Hematopoietic multipotent progenitor cell treated with erythropoietin and hydrocortisone succinate and interleukin-3 and kit ligand, for 17 days (in vitro differentiated cells): ENCODE measurements at regions not wholly inside any gene's neighbourhood (a gene's known extent, or its start where the extent isn't known, plus 50 kb on each side); places are given as distances from the start of the nearest gene placed in this dataset.

Experiments
- DNase-seq: peaks from one replicate; pipeline ENCODE4 v3.0.0-alpha.2; 2015; ENCODE audit warnings: low spot score

GRCh38 chr18:41237317-41237716 is 717.7 kb upstream of the PIK3C3 start:
- no peak for DNase-seq

GRCh38 chr18:41231681-41232080 is 723.4 kb upstream of the PIK3C3 start:
- no peak for DNase-seq

- DNase-seq = no peak
Observed at GRCh38 chr18:41227993-41228392, 727.0 kb upstream of the PIK3C3 start.

- no peak for DNase-seq
Observed at GRCh38 chr18:41226911-41227310, 728.1 kb upstream of the PIK3C3 start.

- no peak for DNase-seq
Observed at GRCh38 chr18:41226186-41226585, 728.8 kb upstream of the PIK3C3 start.

GRCh38 chr18:41216341-41217003 is 738.6 kb upstream of the PIK3C3 start:
- DNase-seq = no peak

- no peak for DNase-seq
Observed at GRCh38 chr18:41207706-41208105, 747.3 kb upstream of the PIK3C3 start.

- DNase-seq = no peak
Observed at GRCh38 chr18:41206341-41206830, 748.6 kb upstream of the PIK3C3 start.

- DNase-seq = no peak
Observed at GRCh38 chr18:41199212-41199611, 755.8 kb upstream of the PIK3C3 start.

GRCh38 chr18:41197967-41198366 is 757.1 kb upstream of the PIK3C3 start:
- no peak for DNase-seq

- DNase-seq = no peak
Observed at GRCh38 chr18:41170346-41170745, 784.7 kb upstream of the PIK3C3 start.

GRCh38 chr18:41165625-41166024 is 789.4 kb upstream of the PIK3C3 start:
- DNase-seq = no peak

- no peak for DNase-seq
Observed at GRCh38 chr18:41162781-41163180, 792.3 kb upstream of the PIK3C3 start.

- no peak for DNase-seq
Observed at GRCh38 chr18:41162191-41162590, 792.8 kb upstream of the PIK3C3 start.

- DNase-seq = no peak
Observed at GRCh38 chr18:41155910-41156851, 798.9 kb upstream of the PIK3C3 start.

GRCh38 chr18:41155025-41155424 is 800.0 kb upstream of the PIK3C3 start:
- no peak for DNase-seq

GRCh38 chr18:41153871-41154270 is 801.2 kb upstream of the PIK3C3 start:
- DNase-seq = no peak

GRCh38 chr18:41150316-41150715 is 804.7 kb upstream of the PIK3C3 start:
- no peak for DNase-seq

GRCh38 chr18:41146301-41146700 is 808.7 kb upstream of the PIK3C3 start:
- no peak for DNase-seq

- DNase-seq = no peak
Observed at GRCh38 chr18:41145516-41145915, 809.5 kb upstream of the PIK3C3 start.

GRCh38 chr18:41144441-41144840 is 810.6 kb upstream of the PIK3C3 start:
- DNase-seq = no peak

- DNase-seq = no peak
Observed at GRCh38 chr18:41140506-41140905, 814.5 kb upstream of the PIK3C3 start.

- no peak for DNase-seq
Observed at GRCh38 chr18:41135146-41135545, 819.9 kb upstream of the PIK3C3 start.
